Keratinocyte (primary cell): ENCODE measurements at regions not wholly inside any gene's neighbourhood (a gene's known extent, or its start where the extent isn't known, plus 50 kb on each side); places are given as distances from the start of the nearest gene placed in this dataset.

Experiments used
- EZH2 ChIP-seq: IDR thresholded peaks from one replicate; pipeline ENCODE4 v1.6.1; 2012; ENCODE audit warnings: inconsistent platforms, mild to moderate bottlenecking, low read length, moderate library complexity
- TF ChIP-seq, protein P1 (sequence below), 3 experiments: IDR thresholded peaks in 1 of 3; conservative IDR thresholded peaks in 1 of 3; optimal IDR thresholded peaks in 1 of 3; 2 replicates in 2 of 3; 3 replicates in 1 of 3; pipeline versions ENCODE3 to v1.5.1; 2011; ENCODE audit warnings: low read length in 3 of 3, mild to moderate bottlenecking in 3 of 3, moderate library complexity in 2 of 3, control low read depth in 1 of 3, inconsistent platforms in 1 of 3; ENCODE audit not compliant: insufficient read depth in 2 of 3; ENCODE audit errors: extremely low read depth in 1 of 3

DNA sequence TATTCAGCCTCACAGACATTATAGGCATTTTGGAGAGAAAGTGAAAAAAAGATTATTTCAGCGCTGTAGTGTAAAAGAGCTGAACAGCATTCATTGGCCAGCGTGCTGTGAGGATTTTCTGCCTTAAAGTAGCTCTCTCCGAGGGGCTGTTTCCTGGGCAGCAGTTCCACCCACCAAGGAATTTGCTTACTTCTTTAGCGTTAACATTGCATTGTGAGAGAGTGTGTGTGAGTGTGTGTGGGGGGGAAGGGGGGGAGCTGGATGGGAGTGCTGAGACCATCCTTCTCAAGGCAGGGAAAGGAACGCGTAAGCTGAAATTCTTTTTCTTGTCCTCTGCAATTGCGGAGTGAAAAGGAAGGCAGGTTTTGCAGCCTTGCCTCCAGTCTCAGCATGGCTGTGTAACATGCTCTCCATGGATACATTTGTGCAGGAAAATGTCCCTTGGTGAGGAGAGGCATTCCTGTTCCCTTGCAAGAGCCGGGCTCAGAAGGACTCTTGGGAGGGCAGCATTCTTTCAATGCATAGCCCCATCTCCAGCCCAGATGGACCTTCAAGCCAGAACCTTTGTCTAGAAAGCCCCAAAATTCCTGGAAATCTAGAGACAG lies 159.9 kb upstream of the NAV2 start:
- TF ChIP-seq, protein P1, sequence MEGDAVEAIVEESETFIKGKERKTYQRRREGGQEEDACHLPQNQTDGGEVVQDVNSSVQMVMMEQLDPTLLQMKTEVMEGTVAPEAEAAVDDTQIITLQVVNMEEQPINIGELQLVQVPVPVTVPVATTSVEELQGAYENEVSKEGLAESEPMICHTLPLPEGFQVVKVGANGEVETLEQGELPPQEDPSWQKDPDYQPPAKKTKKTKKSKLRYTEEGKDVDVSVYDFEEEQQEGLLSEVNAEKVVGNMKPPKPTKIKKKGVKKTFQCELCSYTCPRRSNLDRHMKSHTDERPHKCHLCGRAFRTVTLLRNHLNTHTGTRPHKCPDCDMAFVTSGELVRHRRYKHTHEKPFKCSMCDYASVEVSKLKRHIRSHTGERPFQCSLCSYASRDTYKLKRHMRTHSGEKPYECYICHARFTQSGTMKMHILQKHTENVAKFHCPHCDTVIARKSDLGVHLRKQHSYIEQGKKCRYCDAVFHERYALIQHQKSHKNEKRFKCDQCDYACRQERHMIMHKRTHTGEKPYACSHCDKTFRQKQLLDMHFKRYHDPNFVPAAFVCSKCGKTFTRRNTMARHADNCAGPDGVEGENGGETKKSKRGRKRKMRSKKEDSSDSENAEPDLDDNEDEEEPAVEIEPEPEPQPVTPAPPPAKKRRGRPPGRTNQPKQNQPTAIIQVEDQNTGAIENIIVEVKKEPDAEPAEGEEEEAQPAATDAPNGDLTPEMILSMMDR (optimal IDR thresholded peaks at IDR 0.05 in 1 of 3, IDR thresholded peaks at IDR 0.05 in 1 of 3, conservative IDR thresholded peaks at IDR 0.05 in 1 of 3; ENCODE audit: extremely low read depth in 1 of 3, insufficient read depth in 2 of 3, low read length in 3 of 3) = no peak
- no peak for TF ChIP-seq EZH2
